Trophoblast cell (in vitro differentiated cells and primary cell): ENCODE measurements at regions not wholly inside any gene's neighbourhood (a gene's known extent, or its start where the extent isn't known, plus 50 kb on each side); places are given as distances from the start of the nearest gene placed in this dataset.

ENCODE experiments used
- DNase-seq, 2 donors: peaks; one replicate each; pipeline ENCODE4 v3.0.0-alpha.2; 2016
- H2AFZ ChIP-seq: 2 replicates; pipeline ENCODE4 v1.6.1; 2013; ENCODE audit warnings: low read length, moderate library complexity, mild to moderate bottlenecking; ENCODE audit not compliant: insufficient read depth, poor library complexity
- H2AK5ac ChIP-seq: 2 replicates; pipeline ENCODE4 v1.6.1; 2013; ENCODE audit warnings: mild to moderate bottlenecking, low read length
- H2BK120ac ChIP-seq: 2 replicates; pipeline ENCODE4 v1.6.1; 2013; ENCODE audit warnings: low read length, mild to moderate bottlenecking, moderate library complexity; ENCODE audit not compliant: insufficient read depth, poor library complexity
- H2BK12ac ChIP-seq: 2 replicates; pipeline ENCODE4 v1.6.1; 2013; ENCODE audit warnings: mild to moderate bottlenecking, low read length, moderate library complexity
- H2BK5ac ChIP-seq: 2 replicates; pipeline ENCODE4 v1.6.1; 2013; ENCODE audit warnings: low read length, low read depth, moderate library complexity, mild to moderate bottlenecking; ENCODE audit not compliant: poor library complexity
- H3K14ac ChIP-seq: 2 replicates; pipeline ENCODE4 v1.6.1; 2013; ENCODE audit warnings: mild to moderate bottlenecking, low read length
- H3K18ac ChIP-seq: 2 replicates; pipeline ENCODE4 v1.6.1; 2013; ENCODE audit warnings: mild to moderate bottlenecking, low read length
- H3K23ac ChIP-seq: 2 replicates; pipeline ENCODE4 v1.6.1; 2013; ENCODE audit warnings: low read length
- H3K27ac ChIP-seq: 2 replicates; pipeline ENCODE4 v1.5.1; 2013; ENCODE audit warnings: low read depth, mild to moderate bottlenecking, inconsistent platforms, low read length, moderate library complexity
- H3K27me3 ChIP-seq: 2 replicates; pipeline ENCODE4 v1.6.1; 2013; ENCODE audit warnings: inconsistent platforms, mild to moderate bottlenecking, low read length, moderate library complexity; ENCODE audit not compliant: insufficient read depth
- H3K36me3 ChIP-seq, 2 experiments: 1 replicate in 1 of 2; 2 replicates in 1 of 2; pipeline ENCODE4 v1.6.1; 2013; ENCODE audit warnings: low read length in 2 of 2, mild to moderate bottlenecking in 2 of 2, moderate library complexity in 1 of 2; ENCODE audit not compliant: insufficient read depth in 2 of 2, control insufficient read depth in 1 of 2
- H3K4ac ChIP-seq: 2 replicates; pipeline ENCODE4 v1.6.1; 2013; ENCODE audit warnings: low read depth, mild to moderate bottlenecking, low read length, moderate library complexity
- H3K4me1 ChIP-seq, 2 experiments: 1 replicate in 1 of 2; 2 replicates in 1 of 2; pipeline ENCODE4 v1.6.1; 2013; ENCODE audit warnings: low read length in 2 of 2, mild to moderate bottlenecking in 2 of 2, moderate library complexity in 1 of 2; ENCODE audit not compliant: insufficient read depth in 2 of 2, control insufficient read depth in 1 of 2
- H3K4me2 ChIP-seq: 2 replicates; pipeline ENCODE4 v1.6.1; 2013; ENCODE audit warnings: inconsistent platforms, mild to moderate bottlenecking, low read length, moderate library complexity
- H3K4me3 ChIP-seq: 2 replicates; pipeline ENCODE4 v1.5.1; 2013; ENCODE audit warnings: mild to moderate bottlenecking, low read depth, low read length, inconsistent platforms
- H3K79me1 ChIP-seq: one replicate; pipeline ENCODE4 v1.6.1; 2013; ENCODE audit warnings: low read length
- H3K79me2 ChIP-seq: 2 replicates; pipeline ENCODE4 v1.6.1; 2013; ENCODE audit warnings: low read length, mild to moderate bottlenecking; ENCODE audit not compliant: control insufficient read depth, insufficient read depth, poor library complexity
- H3K9ac ChIP-seq: 2 replicates; pipeline ENCODE4 v1.6.1; 2013; ENCODE audit warnings: mild to moderate bottlenecking, low read length
- H3K9me3 ChIP-seq: 2 replicates; pipeline ENCODE4 v1.6.1; 2013; ENCODE audit warnings: low read depth, mild to moderate bottlenecking, control low read depth, inconsistent platforms, low read length; ENCODE audit not compliant: insufficient read depth
- H4K12ac ChIP-seq: 2 replicates; pipeline ENCODE4 v1.6.1; 2013; ENCODE audit warnings: low read depth, mild to moderate bottlenecking, low read length, moderate library complexity
- H4K8ac ChIP-seq: 2 replicates; pipeline ENCODE4 v1.6.1; 2013; ENCODE audit warnings: low read depth, mild to moderate bottlenecking, low read length, moderate library complexity
- H4K91ac ChIP-seq: one replicate; pipeline ENCODE4 v1.6.1; 2013; ENCODE audit warnings: low read depth, mild to moderate bottlenecking, low read length, moderate library complexity
- WGBS: extraction: QIAGEN DNeasy Blood & Tissue Kit; methylation state at CpG from one replicate; pipeline ENCODE4 v1.1.7; 2013; ENCODE audit warnings: missing lambda C conversion rate; ENCODE audit not compliant: insufficient read length, insufficient coverage; ENCODE audit errors: extremely low coverage; 5-methylcytosine and 5-hydroxymethylcytosine counted together

- Histone ChIP-seq H3K4me1 (no peaks in the 10 kb centered on the region), H3K79me1 (no peaks in the 10 kb centered on the region), H2AFZ (no peak overlapping the region), H3K18ac (no peak overlapping the region), H2BK12ac (no peak overlapping the region), H3K9ac (no peak overlapping the region), H2AK5ac (no peak overlapping the region), H4K12ac (no peak overlapping the region), H2BK120ac (no peak overlapping the region), H4K8ac (no peak overlapping the region), H3K14ac (no peak overlapping the region), H3K4me2 (no peak overlapping the region), H3K27me3 (no peaks in the 10 kb centered on the region), H3K27ac (no peak overlapping the region), H3K79me2 (no peaks in the 10 kb centered on the region), H3K9me3 (no peaks in the 10 kb centered on the region), H3K23ac (no peak overlapping the region), H4K91ac (no peak overlapping the region), H3K36me3 (no peaks in the 10 kb centered on the region), H3K4me3 (no peak overlapping the region), H2BK5ac (no peak overlapping the region), H3K4ac (no peak overlapping the region)
- DNase-seq: no peak
- no CpG with 5 or more reads among the region's 1 CpG for WGBS
Measured at GRCh38 chr2:22690096-22690495, 694.9 kb upstream of the KLHL29 start.

- Histone ChIP-seq H3K36me3 (no peaks in the 10 kb centered on the region), H2AFZ (no peak overlapping the region), H3K4me1 (no peaks in the 10 kb centered on the region), H4K8ac (no peak overlapping the region), H3K9me3 (no peaks in the 10 kb centered on the region), H3K4ac (no peak overlapping the region), H2BK5ac (no peak overlapping the region), H3K79me2 (no peaks in the 10 kb centered on the region), H4K12ac (no peak overlapping the region), H3K27me3 (no peaks in the 10 kb centered on the region), H2BK120ac (no peak overlapping the region), H3K79me1 (no peaks in the 10 kb centered on the region), H3K14ac (no peak overlapping the region), H3K4me3 (no peak overlapping the region), H3K4me2 (no peak overlapping the region), H3K18ac (no peak overlapping the region), H2AK5ac (no peak overlapping the region), H3K23ac (no peak overlapping the region), H2BK12ac (no peak overlapping the region), H3K9ac (no peak overlapping the region), H4K91ac (no peak overlapping the region), H3K27ac (no peak overlapping the region)
- WGBS: no CpG with 5 or more reads among the region's 5 CpGs
- no peak for DNase-seq
Measured at GRCh38 chr2:22691666-22692065, 693.3 kb upstream of the KLHL29 start.

GRCh38 chr2:22692746-22693145 lies 692.2 kb upstream of the KLHL29 start:
- no peak for DNase-seq
- Histone ChIP-seq H4K8ac (no peak overlapping the region), H3K36me3 (no peaks in the 10 kb centered on the region), H3K79me1 (no peaks in the 10 kb centered on the region), H4K12ac (no peak overlapping the region), H3K79me2 (no peaks in the 10 kb centered on the region), H2BK120ac (no peak overlapping the region), H2BK12ac (no peak overlapping the region), H4K91ac (no peak overlapping the region), H3K9me3 (no peaks in the 10 kb centered on the region), H3K4me1 (no peaks in the 10 kb centered on the region), H3K23ac (no peak overlapping the region), H2AK5ac (no peak overlapping the region), H3K18ac (no peak overlapping the region), H3K4me3 (no peak overlapping the region), H2AFZ (no peak overlapping the region), H3K27ac (no peak overlapping the region), H3K9ac (no peak overlapping the region), H3K14ac (no peak overlapping the region), H2BK5ac (no peak overlapping the region), H3K27me3 (no peaks in the 10 kb centered on the region), H3K4ac (no peak overlapping the region), H3K4me2 (no peak overlapping the region)
- WGBS: no CpG with 5 or more reads among the region's 2 CpGs

GRCh38 chr2:22694300-22694699 lies 690.7 kb upstream of the KLHL29 start:
- H3K27me3 ChIP-seq: no peaks in the 10 kb centered on the region
- no peak overlapping the region for H3K4me2 ChIP-seq
- H2BK120ac ChIP-seq: no peak overlapping the region
- H3K9ac ChIP-seq: no peak overlapping the region
- H4K8ac ChIP-seq: no peak overlapping the region
- H3K4me1 ChIP-seq: no peaks in the 10 kb centered on the region
- H3K18ac ChIP-seq: no peak overlapping the region
- no peaks in the 10 kb centered on the region for H3K79me1 ChIP-seq
- no peaks in the 10 kb centered on the region for H3K79me2 ChIP-seq
- H3K36me3 ChIP-seq: no peaks in the 10 kb centered on the region
- H2BK12ac ChIP-seq: no peak overlapping the region
- no peak for DNase-seq
- no peak overlapping the region for H2BK5ac ChIP-seq
- WGBS: no CpG with 5 or more reads among the region's 2 CpGs
- H4K12ac ChIP-seq: no peak overlapping the region
- no peak overlapping the region for H3K23ac ChIP-seq
- no peak overlapping the region for H2AFZ ChIP-seq
- no peaks in the 10 kb centered on the region for H3K9me3 ChIP-seq
- no peak overlapping the region for H4K91ac ChIP-seq
- no peak overlapping the region for H3K4ac ChIP-seq
- H3K27ac ChIP-seq: no peak overlapping the region
- H3K4me3 ChIP-seq: no peak overlapping the region
- no peak overlapping the region for H2AK5ac ChIP-seq
- no peak overlapping the region for H3K14ac ChIP-seq
